ENCODE measurements at regions not wholly inside any gene's neighbourhood (a gene's known extent, or its start where the extent isn't known, plus 50 kb on each side); places are given as distances from the start of the nearest gene placed in this dataset.

GRCh38 chr2:120446236-120447126, 100.5 kb downstream of the INHBB start:
- Histone ChIP-seq H3K9me3 (ENCODE audit: low read length) (no peaks in the 10 kb centered on the region), H3K79me2 (ENCODE audit: insufficient read depth, low read length) (no peaks in the 10 kb centered on the region), H3K36me3 (replicated peaks in 1 of 2; ENCODE audit: control insufficient read depth in 1 of 2, insufficient read depth in 2 of 2, low read length in 2 of 2) (no peaks in the 10 kb centered on the region), H3K27me3 (ENCODE audit: control insufficient read depth in 1 of 2, insufficient read depth in 2 of 2, low read length in 2 of 2) (peaks cover 18 to 85% of the 10 kb centered on the region in 2 experiments; a peak in 4 of 5 replicates), H3K27ac (ENCODE audit: extremely low read length, insufficient read depth, low read length) (no peak overlapping the region), H2AFZ (ENCODE audit: low read length) (no peak overlapping the region), H3K4me1 (ENCODE audit: insufficient read depth, low read length) (peaks cover 22% of the 10 kb centered on the region), H4K20me1 (ENCODE audit: insufficient read depth, low read length) (no peaks in the 10 kb centered on the region), H3K9ac (ENCODE audit: insufficient read depth, low read depth, low read length) (no peak overlapping the region), H3K4me3 (replicated peaks in 1 of 3; ENCODE audit: insufficient read depth in 1 of 3, low read depth in 2 of 3, low read length in 3 of 3) (no peak overlapping the region), H3K4me2 (ENCODE audit: low read depth, low read length) (no peak overlapping the region)
- 36% methylated on average over 14 of the region's 14 CpGs for WGBS (ENCODE audit: low lambda C conversion rate)
- CTCF ChIA-PET (ENCODE audit: low intra/inter-chr PET ratio, low total read pairs), result no interaction called here
- ATAC-seq (peak; percentile 23; the same call in 2 of the 3 replicates), FAIRE-seq (no peak), DNase-seq (ENCODE audit: low spot score) (no peak)
- intact Hi-C loops (cut with micrococcal nuclease; ENCODE audit: unreplicated experiment), result no loop called here
- POLR2A ChIA-PET, result interaction anchor here (6.4 kb wide), 1 partner anchor 18 kb away, joined by 30 read pairs; no protein-coding TSS in a partner anchor
- in situ Hi-C loops (cut with HindIII; ENCODE audit: extremely low pct_ligation_motif_present, low pct_unique_long_range_greater_than_20kb), result no loop called here
- BruUV-seq (replicated peaks), result no TSS peak
- TF ChIP-seq ZFAT (CRISPR knock-in tag; conservative IDR thresholded peaks at IDR 0.05) (no peak), ETV5 (CRISPR knock-in tag; IDR thresholded peaks at IDR 0.05; ENCODE audit: borderline replicate concordance) (peak; percentile 39; the same call in 1 of the 2 replicates), ZNF383 (CRISPR knock-in tag; IDR thresholded peaks at IDR 0.05; ENCODE audit: borderline replicate concordance) (no peak), RFXANK (CRISPR knock-in tag; IDR thresholded peaks at IDR 0.05) (no peak), SMARCE1 (IDR thresholded peaks at IDR 0.05; ENCODE audit: borderline replicate concordance) (no peak), ZNF350 (CRISPR knock-in tag; IDR thresholded peaks at IDR 0.05; ENCODE audit: borderline replicate concordance, low read depth) (no peak), AGO1 (IDR thresholded peaks at IDR 0.05; ENCODE audit: low read depth, low read length, poor library complexity, severe bottlenecking) (no peak), CHD2 (IDR thresholded peaks at IDR 0.05; ENCODE audit: low read depth, low read length) (no peak), ZFX (CRISPR knock-in tag; IDR thresholded peaks at IDR 0.05; ENCODE audit: low read depth) (peak; percentile 23; the same call in 1 of the 2 replicates), ELF3 (CRISPR knock-in tag; IDR thresholded peaks at IDR 0.05) (no peak), ZNF768 (CRISPR knock-in tag; IDR thresholded peaks at IDR 0.05) (peak; percentile 17; the same call in 1 of the 2 replicates), SOX5 (CRISPR knock-in tag; IDR thresholded peaks at IDR 0.05; ENCODE audit: borderline replicate concordance) (no peak), SAP130 (CRISPR knock-in tag; IDR thresholded peaks at IDR 0.05; ENCODE audit: low read depth) (peak; percentile 46), RFX3 (CRISPR knock-in tag; IDR thresholded peaks at IDR 0.05) (no peak), DNMT3B (CRISPR knock-in tag; conservative IDR thresholded peaks at IDR 0.05) (no peak), AHR (CRISPR knock-in tag; IDR thresholded peaks at IDR 0.05) (no peak), TGIF2 (CRISPR knock-in tag; IDR thresholded peaks at IDR 0.05) (0 out of 2 replicates have a peak, but pooled peaks have one; percentile 40), GABPB1 (CRISPR knock-in tag; IDR thresholded peaks at IDR 0.05) (peak; percentile 36; the same call in 1 of the 2 replicates)
- TF ChIP-seq, protein P1, sequence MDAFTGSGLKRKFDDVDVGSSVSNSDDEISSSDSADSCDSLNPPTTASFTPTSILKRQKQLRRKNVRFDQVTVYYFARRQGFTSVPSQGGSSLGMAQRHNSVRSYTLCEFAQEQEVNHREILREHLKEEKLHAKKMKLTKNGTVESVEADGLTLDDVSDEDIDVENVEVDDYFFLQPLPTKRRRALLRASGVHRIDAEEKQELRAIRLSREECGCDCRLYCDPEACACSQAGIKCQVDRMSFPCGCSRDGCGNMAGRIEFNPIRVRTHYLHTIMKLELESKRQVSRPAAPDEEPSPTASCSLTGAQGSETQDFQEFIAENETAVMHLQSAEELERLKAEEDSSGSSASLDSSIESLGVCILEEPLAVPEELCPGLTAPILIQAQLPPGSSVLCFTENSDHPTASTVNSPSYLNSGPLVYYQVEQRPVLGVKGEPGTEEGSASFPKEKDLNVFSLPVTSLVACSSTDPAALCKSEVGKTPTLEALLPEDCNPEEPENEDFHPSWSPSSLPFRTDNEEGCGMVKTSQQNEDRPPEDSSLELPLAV (CRISPR knock-in tag; conservative IDR thresholded peaks at IDR 0.05; ENCODE audit: low read depth), result no peak
- TF ChIP-seq, protein P2, sequence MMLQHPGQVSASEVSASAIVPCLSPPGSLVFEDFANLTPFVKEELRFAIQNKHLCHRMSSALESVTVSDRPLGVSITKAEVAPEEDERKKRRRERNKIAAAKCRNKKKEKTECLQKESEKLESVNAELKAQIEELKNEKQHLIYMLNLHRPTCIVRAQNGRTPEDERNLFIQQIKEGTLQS (CRISPR knock-in tag; IDR thresholded peaks at IDR 0.05), result no peak
- TF ChIP-seq, protein P3, sequence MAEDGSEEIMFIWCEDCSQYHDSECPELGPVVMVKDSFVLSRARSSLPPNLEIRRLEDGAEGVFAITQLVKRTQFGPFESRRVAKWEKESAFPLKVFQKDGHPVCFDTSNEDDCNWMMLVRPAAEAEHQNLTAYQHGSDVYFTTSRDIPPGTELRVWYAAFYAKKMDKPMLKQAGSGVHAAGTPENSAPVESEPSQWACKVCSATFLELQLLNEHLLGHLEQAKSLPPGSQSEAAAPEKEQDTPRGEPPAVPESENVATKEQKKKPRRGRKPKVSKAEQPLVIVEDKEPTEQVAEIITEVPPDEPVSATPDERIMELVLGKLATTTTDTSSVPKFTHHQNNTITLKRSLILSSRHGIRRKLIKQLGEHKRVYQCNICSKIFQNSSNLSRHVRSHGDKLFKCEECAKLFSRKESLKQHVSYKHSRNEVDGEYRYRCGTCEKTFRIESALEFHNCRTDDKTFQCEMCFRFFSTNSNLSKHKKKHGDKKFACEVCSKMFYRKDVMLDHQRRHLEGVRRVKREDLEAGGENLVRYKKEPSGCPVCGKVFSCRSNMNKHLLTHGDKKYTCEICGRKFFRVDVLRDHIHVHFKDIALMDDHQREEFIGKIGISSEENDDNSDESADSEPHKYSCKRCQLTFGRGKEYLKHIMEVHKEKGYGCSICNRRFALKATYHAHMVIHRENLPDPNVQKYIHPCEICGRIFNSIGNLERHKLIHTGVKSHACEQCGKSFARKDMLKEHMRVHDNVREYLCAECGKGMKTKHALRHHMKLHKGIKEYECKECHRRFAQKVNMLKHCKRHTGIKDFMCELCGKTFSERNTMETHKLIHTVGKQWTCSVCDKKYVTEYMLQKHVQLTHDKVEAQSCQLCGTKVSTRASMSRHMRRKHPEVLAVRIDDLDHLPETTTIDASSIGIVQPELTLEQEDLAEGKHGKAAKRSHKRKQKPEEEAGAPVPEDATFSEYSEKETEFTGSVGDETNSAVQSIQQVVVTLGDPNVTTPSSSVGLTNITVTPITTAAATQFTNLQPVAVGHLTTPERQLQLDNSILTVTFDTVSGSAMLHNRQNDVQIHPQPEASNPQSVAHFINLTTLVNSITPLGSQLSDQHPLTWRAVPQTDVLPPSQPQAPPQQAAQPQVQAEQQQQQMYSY (CRISPR knock-in tag; IDR thresholded peaks at IDR 0.05), result no peak
